Fibroblast of lung (primary cell): ENCODE measurements at regions not wholly inside any gene's neighbourhood (a gene's known extent, or its start where the extent isn't known, plus 50 kb on each side); places are given as distances from the start of the nearest gene placed in this dataset.

Experiments used
- DNase-seq, 2 donors: peaks; one replicate each; pipeline versions ENCODE4 v3.0.0 to v3.0.0-alpha.2; 2010; ENCODE audit warnings: low read depth in 2 of 2
- H2AFZ ChIP-seq: 2 replicates; pipeline ENCODE4 v1.5.1; 2012; ENCODE audit warnings: low read length, control low read depth, inconsistent platforms
- H3K27ac ChIP-seq: 2 replicates; pipeline ENCODE4 v1.5.1; 2011; ENCODE audit warnings: low read length, control low read depth; ENCODE audit not compliant: insufficient read depth
- H3K27me3 ChIP-seq: 2 replicates; pipeline ENCODE4 v1.5.1; 2011; ENCODE audit warnings: mild to moderate bottlenecking, low read length; ENCODE audit not compliant: control insufficient read depth, insufficient read depth
- H3K36me3 ChIP-seq: 2 replicates; pipeline ENCODE4 v1.5.1; 2011; ENCODE audit warnings: low read length; ENCODE audit not compliant: control insufficient read depth, insufficient read depth
- H3K4me1 ChIP-seq: 2 replicates; pipeline ENCODE4 v1.5.1; 2011; ENCODE audit warnings: low read length; ENCODE audit not compliant: control insufficient read depth, insufficient read depth; ENCODE audit errors: extremely low read depth
- H3K4me2 ChIP-seq: 2 replicates; pipeline ENCODE4 v1.5.1; 2011; ENCODE audit warnings: low read length, control low read depth; ENCODE audit not compliant: insufficient read depth; ENCODE audit errors: extremely low read depth
- H3K4me3 ChIP-seq, 4 experiments: fragments of 200-600 bp in 1 of 4; sonication (generic) in 1 of 4; replicated peaks in 1 of 4; 2 replicates each; pipeline ENCODE4 v1.5.1; 2011 to 2016; ENCODE audit warnings: low read length in 4 of 4, low read depth in 3 of 4, mild to moderate bottlenecking in 3 of 4, control low read depth in 2 of 4, inconsistent platforms in 1 of 4, mixed read lengths in 1 of 4; ENCODE audit not compliant: insufficient read depth in 1 of 4; ENCODE audit errors: control extremely low read depth in 1 of 4
- H3K79me2 ChIP-seq: 2 replicates; pipeline ENCODE4 v1.5.1; 2012; ENCODE audit warnings: mild to moderate bottlenecking, low read length, inconsistent platforms; ENCODE audit not compliant: control insufficient read depth, insufficient read depth
- H3K9ac ChIP-seq: 2 replicates; pipeline ENCODE4 v1.5.1; 2011; ENCODE audit warnings: mild to moderate bottlenecking, low read length, control low read depth; ENCODE audit not compliant: insufficient read depth
- H3K9me3 ChIP-seq: 2 replicates; pipeline ENCODE4 v1.5.1; 2012; ENCODE audit warnings: low read depth, low read length; ENCODE audit not compliant: control insufficient read depth, insufficient read depth
- H4K20me1 ChIP-seq: 2 replicates; pipeline ENCODE4 v1.5.1; 2011; ENCODE audit warnings: low read length; ENCODE audit not compliant: control insufficient read depth, insufficient read depth; ENCODE audit errors: extremely low read depth
- CTCF ChIP-seq, 2 donors: IDR thresholded peaks in 1 of 2; conservative IDR thresholded peaks in 1 of 2; 1 replicate in 1 of 2; 2 replicates in 1 of 2; pipeline ENCODE4 v1.5.1; 2011 to 2012; ENCODE audit warnings: low read length in 2 of 2, control low read depth in 1 of 2, inconsistent platforms in 1 of 2, low read depth in 1 of 2, mild to moderate bottlenecking in 1 of 2
- EZH2 ChIP-seq: IDR thresholded peaks from 2 replicates; pipeline ENCODE4 v1.5.1; 2012; ENCODE audit warnings: low read length, control low read depth, mild to moderate bottlenecking; ENCODE audit errors: missing control alignments

GRCh38 chr3:65149877-65150276 is 462.1 kb upstream of the ADAMTS9 start:
- no peak overlapping the region for H3K9ac ChIP-seq
- H3K4me1 ChIP-seq, result peaks cover 3% of the 10 kb centered on the region
- no peaks in the 10 kb centered on the region for H3K27me3 ChIP-seq
- no peaks in the 10 kb centered on the region for H3K79me2 ChIP-seq
- H3K27ac ChIP-seq, result no peak overlapping the region
- H2AFZ ChIP-seq, result no peak overlapping the region
- no peak overlapping the region for H3K4me2 ChIP-seq
- H3K4me3 ChIP-seq, result no peak overlapping the region
- no peaks in the 10 kb centered on the region for H3K9me3 ChIP-seq
- DNase-seq, result no peak
- H3K36me3 ChIP-seq, result no peaks in the 10 kb centered on the region
- no peak for TF ChIP-seq EZH2
- no peak for TF ChIP-seq CTCF (conservative IDR thresholded peaks at IDR 0.05 in 1 of 2, IDR thresholded peaks at IDR 0.05 in 1 of 2; ENCODE audit: low read depth in 1 of 2, low read length in 2 of 2)
- H4K20me1 ChIP-seq, result no peaks in the 10 kb centered on the region

- H3K27ac ChIP-seq, result no peak overlapping the region
- H3K9ac ChIP-seq, result no peak overlapping the region
- DNase-seq, result no peak
- H4K20me1 ChIP-seq, result no peaks in the 10 kb centered on the region
- no peak for TF ChIP-seq EZH2
- no peak for TF ChIP-seq CTCF (conservative IDR thresholded peaks at IDR 0.05 in 1 of 2, IDR thresholded peaks at IDR 0.05 in 1 of 2; ENCODE audit: low read depth in 1 of 2, low read length in 2 of 2)
- H3K4me1 ChIP-seq, result peaks cover 3% of the 10 kb centered on the region
- no peak overlapping the region for H2AFZ ChIP-seq
- no peak overlapping the region for H3K4me3 ChIP-seq
- H3K27me3 ChIP-seq, result no peaks in the 10 kb centered on the region
- H3K9me3 ChIP-seq, result no peaks in the 10 kb centered on the region
- no peaks in the 10 kb centered on the region for H3K36me3 ChIP-seq
- no peak overlapping the region for H3K4me2 ChIP-seq
- no peaks in the 10 kb centered on the region for H3K79me2 ChIP-seq
Observed at GRCh38 chr3:65148687-65149086, 460.9 kb upstream of the ADAMTS9 start.

GRCh38 chr3:65146179-65146578 is 458.4 kb upstream of the ADAMTS9 start:
- Histone ChIP-seq H3K36me3 (no peaks in the 10 kb centered on the region), H3K79me2 (no peaks in the 10 kb centered on the region), H4K20me1 (no peaks in the 10 kb centered on the region), H3K4me1 (peaks cover 3% of the 10 kb centered on the region), H3K9ac (no peak overlapping the region), H3K4me3 (no peak overlapping the region), H3K9me3 (no peaks in the 10 kb centered on the region), H3K27me3 (no peaks in the 10 kb centered on the region), H3K27ac (no peak overlapping the region), H2AFZ (no peak overlapping the region), H3K4me2 (no peak overlapping the region)
- TF ChIP-seq EZH2, result no peak
- TF ChIP-seq CTCF (conservative IDR thresholded peaks at IDR 0.05 in 1 of 2, IDR thresholded peaks at IDR 0.05 in 1 of 2; ENCODE audit: low read depth in 1 of 2, low read length in 2 of 2), result no peak
- peak; percentile 17 to 72 for DNase-seq
